GM18502 (cell line): ENCODE measurements at regions not wholly inside any gene's neighbourhood (a gene's known extent, or its start where the extent isn't known, plus 50 kb on each side); places are given as distances from the start of the nearest gene placed in this dataset.

Source experiments
- ATAC-seq: cut with Tn5 transposase; IDR thresholded peaks from one replicate; pipeline ENCODE4 v1.9.1; 2021; ENCODE audit warnings: mild to moderate bottlenecking; ENCODE audit not compliant: unreplicated experiment, poor library complexity

GRCh38 chr6:169896826-169897456 lies 145.5 kb downstream of the ERMARD start:
- no peak for ATAC-seq

GRCh38 chr6:169895926-169896761 lies 144.7 kb downstream of the ERMARD start:
- ATAC-seq = no peak

- no peak for ATAC-seq
Measured at GRCh38 chr6:169895000-169895759, 143.8 kb downstream of the ERMARD start.

- ATAC-seq = no peak
Measured at GRCh38 chr6:169894377-169894960, 143.0 kb downstream of the ERMARD start.

- ATAC-seq = no peak
Measured at GRCh38 chr6:169893624-169894023, 142.2 kb downstream of the ERMARD start.

GRCh38 chr6:169891846-169892245 lies 140.4 kb downstream of the ERMARD start:
- no peak for ATAC-seq

- ATAC-seq = no peak
Measured at GRCh38 chr6:169891421-169891820, 140.0 kb downstream of the ERMARD start.

GRCh38 chr6:169890901-169891300 lies 139.5 kb downstream of the ERMARD start:
- ATAC-seq = no peak

- ATAC-seq = no peak
Measured at GRCh38 chr6:169890049-169890448, 138.6 kb downstream of the ERMARD start.

GRCh38 chr6:169887529-169888140 lies 136.2 kb downstream of the ERMARD start:
- ATAC-seq = no peak

- ATAC-seq = no peak
Measured at GRCh38 chr6:169886631-169887227, 135.3 kb downstream of the ERMARD start.

GRCh38 chr6:169885831-169886230 lies 134.4 kb downstream of the ERMARD start:
- ATAC-seq = no peak

GRCh38 chr6:169885131-169885530 lies 133.7 kb downstream of the ERMARD start:
- ATAC-seq = no peak

GRCh38 chr6:169884158-169884557 lies 132.7 kb downstream of the ERMARD start:
- no peak for ATAC-seq

GRCh38 chr6:169883316-169883715 lies 131.9 kb downstream of the ERMARD start:
- no peak for ATAC-seq

- no peak for ATAC-seq
Measured at GRCh38 chr6:169881976-169882375, 130.6 kb downstream of the ERMARD start.

- no peak for ATAC-seq
Measured at GRCh38 chr6:169881398-169881797, 130.0 kb downstream of the ERMARD start.

GRCh38 chr6:169880516-169880915 lies 129.1 kb downstream of the ERMARD start:
- ATAC-seq = no peak

- ATAC-seq = no peak
Measured at GRCh38 chr6:169869301-169869700, 117.9 kb downstream of the ERMARD start.

- ATAC-seq = no peak
Measured at GRCh38 chr6:169868458-169868857, 117.0 kb downstream of the ERMARD start.
